ENCODE measurements at regions not wholly inside any gene's neighbourhood (a gene's known extent, or its start where the extent isn't known, plus 50 kb on each side); places are given as distances from the start of the nearest gene placed in this dataset.

GRCh38 chr9:89853931-89854330 lies 249.1 kb downstream of the GADD45G start:
- TF ChIP-seq CTCF (optimal IDR thresholded peaks at IDR 0.05 in 1 of 3, IDR thresholded peaks at IDR 0.05 in 1 of 3, conservative IDR thresholded peaks at IDR 0.05 in 1 of 3; ENCODE audit: extremely low read depth in 1 of 3, insufficient read depth in 2 of 3, low read length in 3 of 3), result no peak
- TF ChIP-seq EZH2 (IDR thresholded peaks at IDR 0.05; ENCODE audit: low read length), result no peak

Data from keratinocyte (primary cell).